Hematopoietic multipotent progenitor cell treated with erythropoietin and hydrocortisone succinate and interleukin-3 and kit ligand, for 4 days (in vitro differentiated cells): ENCODE measurements at regions not wholly inside any gene's neighbourhood (a gene's known extent, or its start where the extent isn't known, plus 50 kb on each side); places are given as distances from the start of the nearest gene placed in this dataset.
A peak's percentile ranks its signal among the peaks of the same experiment; 100 is the strongest.

ENCODE experiments used
- DNase-seq: peaks from one replicate; pipeline ENCODE4 v3.0.0-alpha.2; 2015

GRCh38 chr7:145644426-145645134 lies 472.0 kb upstream of the CNTNAP2 start:
- DNase-seq: no peak

- DNase-seq: no peak
Observed at GRCh38 chr7:145643981-145644380, 472.6 kb upstream of the CNTNAP2 start.

GRCh38 chr7:145633513-145633912 lies 483.1 kb upstream of the CNTNAP2 start:
- no peak for DNase-seq

- no peak for DNase-seq
Observed at GRCh38 chr7:145624618-145625017, 492.0 kb upstream of the CNTNAP2 start.

- no peak for DNase-seq
Observed at GRCh38 chr7:145605963-145606362, 510.6 kb upstream of the CNTNAP2 start.

GRCh38 chr7:145599376-145599775 lies 517.2 kb upstream of the CNTNAP2 start:
- no peak for DNase-seq

GRCh38 chr7:145584401-145584800 lies 532.2 kb upstream of the CNTNAP2 start:
- DNase-seq: no peak

GRCh38 chr7:145582742-145583303 lies 533.8 kb upstream of the CNTNAP2 start:
- DNase-seq: no peak

GRCh38 chr7:145557805-145558204 lies 558.8 kb upstream of the CNTNAP2 start:
- DNase-seq: no peak

- DNase-seq: peak; percentile 57
Observed at GRCh38 chr7:145543242-145543641, 573.4 kb upstream of the CNTNAP2 start.

- no peak for DNase-seq
Observed at GRCh38 chr7:145539910-145540309, 576.7 kb upstream of the CNTNAP2 start.

- DNase-seq: no peak
Observed at GRCh38 chr7:145534301-145534700, 582.3 kb upstream of the CNTNAP2 start.

GRCh38 chr7:145520284-145520683 lies 596.3 kb upstream of the CNTNAP2 start:
- no peak for DNase-seq

GRCh38 chr7:145511004-145511403 lies 605.6 kb upstream of the CNTNAP2 start:
- no peak for DNase-seq

GRCh38 chr7:145497911-145498525 lies 618.6 kb upstream of the CNTNAP2 start:
- DNase-seq: no peak

- no peak for DNase-seq
Observed at GRCh38 chr7:145490356-145490755, 626.2 kb upstream of the CNTNAP2 start.

- no peak for DNase-seq
Observed at GRCh38 chr7:145489609-145490008, 627.0 kb upstream of the CNTNAP2 start.

- no peak for DNase-seq
Observed at GRCh38 chr7:145488816-145489215, 627.8 kb upstream of the CNTNAP2 start.

- no peak for DNase-seq
Observed at GRCh38 chr7:145481985-145482384, 634.6 kb upstream of the CNTNAP2 start.

- DNase-seq: no peak
Observed at GRCh38 chr7:145478541-145478940, 638.1 kb upstream of the CNTNAP2 start.

- DNase-seq: no peak
Observed at GRCh38 chr7:145474009-145474686, 638.3 kb upstream of the TPK1 start.

GRCh38 chr7:145471883-145472282 lies 636.0 kb upstream of the TPK1 start:
- no peak for DNase-seq

- no peak for DNase-seq
Observed at GRCh38 chr7:145464287-145464686, 628.4 kb upstream of the TPK1 start.

- DNase-seq: no peak
Observed at GRCh38 chr7:145462463-145462862, 626.6 kb upstream of the TPK1 start.
